ENCODE measurements at regions not wholly inside any gene's neighbourhood (a gene's known extent, or its start where the extent isn't known, plus 50 kb on each side); places are given as distances from the start of the nearest gene placed in this dataset.
"Not testable (repeated sequence)": the region's sequence is repeated elsewhere in the genome, so short reads cannot be mapped to it uniquely, and the experiment has no call there.

DNA sequence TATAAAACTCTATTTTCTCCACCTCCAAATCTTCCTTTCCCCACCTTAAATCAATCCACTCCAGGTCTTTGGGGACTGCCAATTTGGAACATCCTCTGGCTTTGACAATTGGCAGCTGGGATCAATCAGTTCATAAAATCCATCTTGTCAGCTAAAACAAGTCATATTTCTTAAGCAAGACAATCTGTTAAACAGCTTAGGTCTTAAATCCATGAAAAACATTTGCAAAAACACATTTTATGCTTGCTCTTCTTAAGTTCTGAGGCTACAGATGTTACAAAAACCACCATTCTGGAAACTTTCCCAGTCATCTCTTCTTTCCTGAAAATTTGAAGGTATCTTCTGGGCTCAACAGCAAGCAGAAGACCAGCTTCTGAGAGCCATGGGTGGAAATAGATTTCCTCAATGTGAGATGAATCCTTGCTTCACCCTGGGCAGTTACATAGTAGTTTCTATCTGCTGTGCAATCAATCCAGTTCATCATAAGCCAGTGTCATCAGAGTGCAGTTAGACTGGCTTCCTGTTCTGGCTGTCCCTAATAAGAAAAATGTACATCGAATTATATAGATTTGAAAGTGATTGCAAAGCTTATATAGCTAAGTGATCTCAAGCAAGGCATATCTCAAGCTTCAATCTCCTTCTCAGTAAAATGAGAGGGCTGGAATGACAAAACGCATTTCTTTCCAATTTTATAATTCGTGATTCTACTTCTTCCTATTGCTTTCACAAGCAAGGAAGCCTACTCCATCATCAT is 402.7 kb upstream of the INTU start:
- no peak for ATAC-seq
- no peak for DNase-seq

- ATAC-seq (no peak), DNase-seq (no peak)
Measured at GRCh38 chr4:127236889-127237288, 395.9 kb upstream of the INTU start.

GRCh38 chr4:127237581-127237980 is 395.2 kb upstream of the INTU start:
- DNase-seq (no peak), ATAC-seq (no peak)

GRCh38 chr4:127238956-127239475 is 393.7 kb upstream of the INTU start:
- DNase-seq (no peak), ATAC-seq (no peak)

DNA sequence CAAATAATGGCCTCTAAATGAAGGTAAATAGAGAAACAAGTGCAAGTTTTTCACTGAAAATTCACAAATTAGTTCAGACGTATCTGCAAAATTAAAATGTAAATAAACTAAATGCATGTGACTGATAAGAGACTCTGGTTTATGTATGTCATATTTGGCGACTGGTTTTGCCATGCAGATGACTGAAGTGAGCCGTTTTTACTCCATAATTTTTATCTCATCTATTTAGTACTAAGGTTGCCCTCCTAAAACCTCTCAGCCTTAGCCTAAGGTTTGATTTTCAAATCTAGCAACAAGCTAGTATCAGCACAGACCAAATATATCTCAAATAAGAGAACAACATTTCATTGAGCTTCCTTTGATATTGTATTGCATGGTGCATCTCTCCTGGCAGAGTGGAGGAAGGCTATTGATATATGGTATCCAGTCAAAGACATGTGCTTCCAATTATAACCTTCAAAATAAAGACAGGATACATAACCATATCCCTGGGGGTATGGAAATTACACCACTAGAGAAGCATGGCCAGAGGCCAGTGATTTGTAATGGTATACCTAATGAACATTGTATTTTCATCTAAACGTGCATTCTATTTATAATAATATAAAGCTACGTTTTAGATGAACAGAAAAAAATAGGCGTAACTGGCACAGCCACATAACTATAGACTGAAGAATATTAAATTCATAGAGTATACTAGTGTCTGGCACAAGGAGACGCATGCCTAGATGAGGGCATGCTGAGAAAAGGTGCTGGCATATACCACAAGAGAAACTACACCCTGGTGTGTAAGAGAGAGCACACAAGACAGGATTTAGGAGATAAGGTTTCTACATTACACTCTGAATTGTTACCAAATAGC is 392.6 kb upstream of the INTU start:
- DNase-seq (no peak), ATAC-seq (no peak)

DNA sequence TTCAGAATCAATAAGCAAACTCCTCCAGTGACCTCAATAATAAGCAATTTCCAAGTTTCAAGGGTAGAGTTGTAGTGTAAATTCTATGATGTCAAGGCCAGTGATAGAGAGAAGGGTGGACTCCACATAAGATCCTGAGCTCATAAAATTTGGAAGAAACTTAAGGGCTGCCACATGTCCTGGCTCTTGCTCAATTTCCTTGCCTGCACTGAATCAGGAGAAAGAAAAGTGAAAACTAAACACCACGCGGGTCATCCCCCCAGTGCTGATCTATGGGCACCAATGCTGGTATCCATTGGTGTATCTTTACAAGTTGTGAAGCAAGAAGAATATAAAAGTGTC is 392.0 kb upstream of the INTU start:
- ATAC-seq (no peak), DNase-seq (no peak)

- DNase-seq, result no peak
- no peak for ATAC-seq
Measured at GRCh38 chr4:127244515-127244914, 388.2 kb upstream of the INTU start.

DNA sequence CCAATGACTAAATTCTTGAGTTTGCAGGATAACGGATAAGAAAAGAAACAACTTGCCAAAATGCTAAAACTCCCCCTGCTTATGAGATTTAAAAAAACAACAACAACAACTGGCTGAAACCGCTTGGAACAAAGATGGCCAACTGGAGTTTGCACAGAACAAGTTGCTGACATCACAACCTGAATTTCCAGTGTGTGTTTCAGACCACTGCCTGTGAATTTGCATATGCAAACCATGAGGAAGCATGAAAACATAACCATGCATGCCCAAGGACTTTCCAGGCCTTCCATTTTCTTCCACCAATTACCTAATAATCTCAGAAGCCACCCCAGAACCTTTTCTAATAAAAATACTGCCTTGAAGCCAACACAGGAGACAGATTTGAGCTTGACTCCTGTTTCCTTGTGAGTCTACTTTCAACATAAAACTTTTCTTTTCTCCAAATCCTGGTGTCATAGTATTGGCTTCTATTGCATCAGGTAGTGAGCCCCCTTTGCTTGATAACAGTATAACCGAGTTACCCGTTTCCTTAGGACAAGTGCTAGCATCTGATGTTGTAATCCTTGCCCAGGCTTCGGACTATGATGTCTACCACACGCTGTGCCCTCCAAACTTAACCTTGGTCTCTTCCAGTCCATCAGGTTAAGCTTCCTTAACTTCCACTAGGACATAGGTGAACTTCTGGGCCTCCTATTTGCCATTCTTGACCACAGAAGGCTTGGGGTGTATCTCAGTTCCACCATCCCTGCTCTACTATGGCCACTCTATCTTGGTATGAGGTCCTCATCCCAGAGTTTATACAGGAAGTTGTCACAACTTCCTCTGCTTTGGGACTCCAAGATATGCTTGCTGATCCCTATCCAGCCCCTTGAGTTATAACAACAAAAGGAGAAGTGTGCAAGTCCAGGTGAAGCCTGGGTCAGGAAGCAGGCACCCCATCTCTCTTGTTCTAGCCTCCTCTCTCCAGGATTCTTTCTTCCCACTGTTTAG is 385.5 kb upstream of the INTU start:
- no peak for ATAC-seq

GRCh38 chr4:127249066-127249766 is 383.5 kb upstream of the INTU start:
- ATAC-seq, result no peak
- no peak for DNase-seq

More for the DNA sequence above, 385.5 kb upstream of the INTU start:
- DNase-seq, result no peak

DNA sequence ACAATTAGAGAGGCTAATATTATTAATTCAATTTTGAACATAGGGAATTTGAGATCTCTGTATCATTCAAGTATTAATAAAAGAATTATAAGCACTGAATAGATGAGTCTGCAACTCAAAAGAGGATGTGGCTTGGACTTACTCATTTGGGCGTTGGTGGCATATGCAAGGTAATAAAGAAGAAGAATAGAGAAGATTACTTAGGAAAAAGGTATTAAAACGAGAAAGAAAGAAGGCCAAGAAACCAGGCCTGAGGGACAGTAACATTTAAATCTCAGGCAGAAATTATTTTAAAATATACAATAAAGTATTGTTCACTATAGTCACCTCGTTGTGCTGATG is 383.0 kb upstream of the INTU start:
- no peak for DNase-seq

DNA sequence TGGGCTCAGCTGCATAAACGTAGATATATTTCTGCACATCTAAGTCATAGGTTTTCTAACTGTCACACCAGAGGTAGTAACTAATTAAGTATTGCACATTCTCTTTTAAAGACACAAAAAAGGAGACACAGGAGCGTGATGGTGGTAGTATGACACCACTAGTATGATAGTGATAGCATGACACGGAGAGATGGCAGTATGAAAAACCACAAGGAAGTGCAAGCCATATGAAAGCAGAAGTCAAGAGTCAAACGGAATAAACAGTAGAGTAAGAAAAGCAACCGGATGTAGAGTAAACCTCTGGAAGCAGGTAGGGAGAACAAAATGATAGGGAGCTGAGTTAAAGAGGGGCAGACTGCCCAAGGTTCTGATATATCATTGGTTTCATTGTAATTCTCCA is 382.2 kb upstream of the INTU start:
- ATAC-seq (no peak), DNase-seq (no peak)

More for the DNA sequence above, 383.0 kb upstream of the INTU start:
- ATAC-seq, result no peak

- DNase-seq, result no peak
Measured at GRCh38 chr4:127251423-127251822, 381.3 kb upstream of the INTU start.

DNA sequence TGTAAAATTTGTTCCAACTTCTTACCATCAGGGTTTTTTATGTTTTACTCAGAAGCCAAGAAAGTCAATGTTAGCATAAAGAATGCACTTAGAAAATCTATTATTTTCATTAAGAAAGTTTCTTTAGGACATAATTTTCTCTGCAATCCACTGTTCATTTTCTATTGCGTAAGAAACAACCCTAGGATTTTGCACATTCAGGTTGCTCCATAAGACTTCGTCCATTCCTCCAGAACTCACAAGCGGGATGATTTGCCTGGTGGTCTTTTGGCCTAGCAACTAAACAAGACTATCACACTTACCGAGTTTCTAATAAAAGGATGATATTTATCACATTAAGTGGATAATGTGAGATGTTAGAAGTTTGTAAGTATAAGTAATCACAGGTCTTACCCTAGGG is 376.3 kb upstream of the INTU start:
- ATAC-seq (no peak), DNase-seq (no peak)

More at GRCh38 chr4:127251423-127251822, 381.3 kb upstream of the INTU start:
- ATAC-seq, result no peak

GRCh38 chr4:127261476-127261875 is 371.3 kb upstream of the INTU start:
- no peak for DNase-seq
- no peak for ATAC-seq

GRCh38 chr4:127268367-127268766 is 364.4 kb upstream of the INTU start:
- no peak for DNase-seq
- ATAC-seq, result no peak

DNA sequence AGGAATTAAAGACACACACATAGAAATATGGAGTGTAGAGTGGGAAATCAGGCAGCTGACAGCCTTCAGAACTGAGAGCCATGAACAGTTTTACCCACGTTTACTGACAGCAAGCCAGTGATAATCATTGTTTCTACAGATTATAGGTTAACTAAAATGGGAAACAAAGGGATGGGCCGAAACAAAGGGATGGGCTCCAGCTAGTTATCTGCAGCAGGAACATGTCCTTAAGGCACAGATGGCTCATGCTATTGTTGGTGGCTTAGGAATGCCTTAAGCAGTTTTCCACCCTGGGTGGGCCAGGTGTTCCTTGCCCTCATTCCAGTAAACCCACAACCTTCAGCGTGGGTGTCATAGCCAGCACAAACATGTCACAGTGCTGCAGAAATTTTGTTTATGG is 355.7 kb upstream of the INTU start:
- ATAC-seq, DNase-seq: not testable (repeated sequence)

DNA sequence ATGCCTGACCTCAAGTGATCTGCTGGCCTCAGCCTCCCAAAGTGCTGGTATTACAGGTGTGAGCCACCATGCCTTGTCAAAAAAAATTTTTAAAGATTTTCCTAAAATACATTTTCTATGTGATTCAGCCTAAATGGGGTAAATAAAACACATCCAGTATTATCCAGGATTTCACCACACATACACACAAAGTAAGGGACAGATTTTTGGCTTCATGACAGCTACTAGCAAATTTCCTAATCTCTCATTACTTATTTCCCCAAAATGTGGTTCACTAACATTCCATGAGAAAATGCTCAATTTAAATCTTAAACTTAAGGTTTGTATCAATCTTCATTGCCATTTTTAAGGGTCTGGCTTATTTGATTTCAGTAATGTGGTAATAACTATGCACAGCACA is 348.5 kb upstream of the INTU start:
- no peak for ATAC-seq
- DNase-seq, result no peak

GRCh38 chr4:127291316-127291715 is 341.4 kb upstream of the INTU start:
- no peak for DNase-seq
- no peak for ATAC-seq

- DNase-seq (no peak), ATAC-seq (no peak)
Measured at GRCh38 chr4:127293496-127293895, 339.3 kb upstream of the INTU start.

DNA sequence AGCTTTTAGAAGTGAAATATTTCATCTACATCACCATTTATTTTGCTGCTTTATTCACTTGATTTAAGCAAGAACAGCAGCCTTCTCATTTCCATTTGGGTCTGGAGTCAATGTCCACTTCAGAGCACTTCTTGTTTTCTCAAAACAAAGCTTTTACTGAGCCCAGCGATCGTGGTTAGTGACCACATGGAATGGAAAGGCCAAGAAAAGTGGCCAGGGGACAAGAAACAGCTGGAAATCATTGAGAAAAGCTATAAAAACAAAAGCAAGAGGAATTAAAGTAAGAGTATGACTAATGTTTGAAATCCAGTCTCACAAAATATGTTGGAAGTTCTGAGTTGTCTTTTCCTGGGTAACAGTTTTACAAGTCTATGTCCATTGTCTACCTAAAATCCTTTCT is 328.4 kb upstream of the INTU start:
- DNase-seq (no peak), ATAC-seq (no peak)

- DNase-seq (no peak), ATAC-seq (no peak)
Measured at GRCh38 chr4:127307996-127308395, 324.8 kb upstream of the INTU start.
